HL-60 (cell line): ENCODE measurements at regions not wholly inside any gene's neighbourhood (a gene's known extent, or its start where the extent isn't known, plus 50 kb on each side); places are given as distances from the start of the nearest gene placed in this dataset.

Experiments used
- GABPA ChIP-seq: IDR thresholded peaks from 2 replicates; pipeline ENCODE4 v1.6.1; 2012; ENCODE audit warnings: low read depth
- POLR2AphosphoS5 ChIP-seq: IDR thresholded peaks from 2 replicates; pipeline ENCODE4 v1.6.1; 2012; ENCODE audit warnings: low read depth
- TF ChIP-seq, protein P1 (sequence below): IDR thresholded peaks from one replicate; pipeline ENCODE4 v1.5.1; 2011; ENCODE audit warnings: low read length, control low read depth, inconsistent platforms; ENCODE audit not compliant: insufficient read depth

DNA sequence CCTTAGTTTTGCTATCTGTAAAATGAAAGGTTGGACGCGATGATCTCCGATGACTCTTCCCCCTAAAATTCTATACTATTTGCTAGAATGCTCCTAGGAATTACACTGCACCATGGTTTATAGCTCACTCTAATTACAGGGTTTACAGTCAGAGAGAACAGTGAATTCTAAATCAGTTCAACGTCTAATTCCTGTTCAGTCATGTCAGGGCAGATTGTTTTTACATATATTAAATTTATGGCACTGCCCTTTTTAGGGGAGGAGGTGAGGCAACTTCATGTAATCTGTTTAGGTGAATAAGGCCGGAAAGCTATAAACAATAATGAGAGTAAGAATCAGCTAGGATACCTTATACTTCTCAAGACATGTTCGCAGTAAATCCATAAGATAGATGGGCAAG lies 293.9 kb downstream of the BAMBI start:
- TF ChIP-seq, protein P1, sequence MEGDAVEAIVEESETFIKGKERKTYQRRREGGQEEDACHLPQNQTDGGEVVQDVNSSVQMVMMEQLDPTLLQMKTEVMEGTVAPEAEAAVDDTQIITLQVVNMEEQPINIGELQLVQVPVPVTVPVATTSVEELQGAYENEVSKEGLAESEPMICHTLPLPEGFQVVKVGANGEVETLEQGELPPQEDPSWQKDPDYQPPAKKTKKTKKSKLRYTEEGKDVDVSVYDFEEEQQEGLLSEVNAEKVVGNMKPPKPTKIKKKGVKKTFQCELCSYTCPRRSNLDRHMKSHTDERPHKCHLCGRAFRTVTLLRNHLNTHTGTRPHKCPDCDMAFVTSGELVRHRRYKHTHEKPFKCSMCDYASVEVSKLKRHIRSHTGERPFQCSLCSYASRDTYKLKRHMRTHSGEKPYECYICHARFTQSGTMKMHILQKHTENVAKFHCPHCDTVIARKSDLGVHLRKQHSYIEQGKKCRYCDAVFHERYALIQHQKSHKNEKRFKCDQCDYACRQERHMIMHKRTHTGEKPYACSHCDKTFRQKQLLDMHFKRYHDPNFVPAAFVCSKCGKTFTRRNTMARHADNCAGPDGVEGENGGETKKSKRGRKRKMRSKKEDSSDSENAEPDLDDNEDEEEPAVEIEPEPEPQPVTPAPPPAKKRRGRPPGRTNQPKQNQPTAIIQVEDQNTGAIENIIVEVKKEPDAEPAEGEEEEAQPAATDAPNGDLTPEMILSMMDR: no peak
- TF ChIP-seq POLR2AphosphoS5 (no peak), GABPA (no peak)
